Neural progenitor cell (in vitro differentiated cells): ENCODE measurements at regions not wholly inside any gene's neighbourhood (a gene's known extent, or its start where the extent isn't known, plus 50 kb on each side); places are given as distances from the start of the nearest gene placed in this dataset.
"Not testable (repeated sequence)": the region's sequence is repeated elsewhere in the genome, so short reads cannot be mapped to it uniquely, and the experiment has no call there.

Experiments used
- DNase-seq: peaks from one replicate; pipeline ENCODE4 v3.0.0-alpha.2; 2016; ENCODE audit warnings: low spot score
- H2AFZ ChIP-seq: fragments of 200-600 bp; sonication (generic); replicated peaks from 2 replicates; pipeline ENCODE4 v1.6.1; 2016; ENCODE audit warnings: antibody characterized with exemption
- H3F3A ChIP-seq: fragments of 200-600 bp; sonication (generic); 2 replicates; pipeline ENCODE4 v1.6.1; 2016; ENCODE audit warnings: antibody characterized with exemption, low read depth
- H3K27ac ChIP-seq: fragments of 200-600 bp; sonication (generic); 2 replicates; pipeline ENCODE4 v1.5.1; 2016; ENCODE audit warnings: mild to moderate bottlenecking
- H3K27me3 ChIP-seq: fragments of 200-600 bp; sonication (generic); 2 replicates; pipeline ENCODE4 v1.6.1; 2016; ENCODE audit warnings: mild to moderate bottlenecking, moderate library complexity
- H3K36me3 ChIP-seq: fragments of 200-600 bp; sonication (generic); 2 replicates; pipeline ENCODE4 v1.5.1; 2016
- H3K4me1 ChIP-seq: fragments of 200-600 bp; sonication (generic); 2 replicates; pipeline ENCODE4 v1.6.1; 2016; ENCODE audit warnings: mixed run types
- H3K4me2 ChIP-seq: fragments of 200-600 bp; sonication (generic); 2 replicates; pipeline ENCODE4 v1.6.1; 2016
- H3K4me3 ChIP-seq: fragments of 200-600 bp; sonication (generic); 2 replicates; pipeline ENCODE4 v1.5.1; 2016
- H3K79me2 ChIP-seq: fragments of 200-600 bp; sonication (generic); 2 replicates; pipeline ENCODE4 v1.6.1; 2016; ENCODE audit warnings: low read depth
- H3K9ac ChIP-seq: fragments of 200-600 bp; sonication (generic); 2 replicates; pipeline ENCODE4 v1.6.1; 2016
- H3K9me3 ChIP-seq: fragments of 200-600 bp; sonication (generic); 2 replicates; pipeline ENCODE4 v1.5.1; 2016; ENCODE audit warnings: low read depth
- H4K20me1 ChIP-seq: fragments of 200-600 bp; sonication (generic); 2 replicates; pipeline ENCODE4 v1.6.1; 2016; ENCODE audit warnings: low read depth
- H3K27ac Mint-ChIP-seq: 3 replicates; pipeline ENCODE4 v1.8.0; 2021; ENCODE audit warnings: mixed read lengths
- H3K27me3 Mint-ChIP-seq: 2 replicates; pipeline ENCODE4 v1.8.0; 2022; ENCODE audit warnings: low read depth, mild to moderate bottlenecking, inconsistent platforms, moderate library complexity, mixed read lengths; ENCODE audit not compliant: insufficient read depth
- H3K36me3 Mint-ChIP-seq: 3 replicates; pipeline ENCODE4 v1.8.0; 2021; ENCODE audit warnings: mixed read lengths
- H3K4me1 Mint-ChIP-seq: 3 replicates; pipeline ENCODE4 v1.8.0; 2021; ENCODE audit warnings: mixed read lengths
- H3K4me3 Mint-ChIP-seq: 3 replicates; pipeline ENCODE4 v1.8.0; 2021; ENCODE audit warnings: mild to moderate bottlenecking, moderate library complexity, mixed read lengths
- H3K9me3 Mint-ChIP-seq: 3 replicates; pipeline ENCODE4 v1.8.0; 2020; ENCODE audit warnings: mixed read lengths

- not testable (repeated sequence) for H3K9me3 ChIP-seq, H3K36me3 Mint-ChIP-seq, H3K4me3 ChIP-seq, H3K27me3 Mint-ChIP-seq, H4K20me1 ChIP-seq, H3K27ac Mint-ChIP-seq, H3K27ac ChIP-seq, H3K36me3 ChIP-seq, H3K4me1 ChIP-seq, H3K4me1 Mint-ChIP-seq, H3K79me2 ChIP-seq, H3K9me3 Mint-ChIP-seq, H3F3A ChIP-seq, H3K9ac ChIP-seq, H3K4me3 Mint-ChIP-seq, H3K27me3 ChIP-seq, H3K4me2 ChIP-seq, DNase-seq, H2AFZ ChIP-seq
Measured at GRCh38 chr2:87636246-87636645, 111.6 kb upstream of the PLGLB2 start.

- H3K4me1 Mint-ChIP-seq, H3K27ac ChIP-seq, H3K4me3 Mint-ChIP-seq, DNase-seq, H3K4me1 ChIP-seq, H3K27me3 ChIP-seq, H3K27ac Mint-ChIP-seq, H3K36me3 Mint-ChIP-seq, H3K79me2 ChIP-seq, H3K9me3 ChIP-seq, H3K4me3 ChIP-seq, H3K36me3 ChIP-seq, H3F3A ChIP-seq, H2AFZ ChIP-seq, H3K9ac ChIP-seq, H3K4me2 ChIP-seq, H3K9me3 Mint-ChIP-seq, H3K27me3 Mint-ChIP-seq, H4K20me1 ChIP-seq: not testable (repeated sequence)
Measured at GRCh38 chr2:87636735-87637134, 111.2 kb upstream of the PLGLB2 start.

- not testable (repeated sequence) for H3K9ac ChIP-seq, H4K20me1 ChIP-seq, H3K9me3 ChIP-seq, H3K4me2 ChIP-seq, H3K27me3 Mint-ChIP-seq, H3K4me3 Mint-ChIP-seq, H3K36me3 Mint-ChIP-seq, H3F3A ChIP-seq, H3K9me3 Mint-ChIP-seq, DNase-seq, H3K27ac Mint-ChIP-seq, H3K27me3 ChIP-seq, H3K27ac ChIP-seq, H2AFZ ChIP-seq, H3K4me3 ChIP-seq, H3K4me1 Mint-ChIP-seq, H3K79me2 ChIP-seq, H3K36me3 ChIP-seq, H3K4me1 ChIP-seq
Measured at GRCh38 chr2:87637249-87637990, 110.5 kb upstream of the PLGLB2 start.

- H3K79me2 ChIP-seq, H3K36me3 ChIP-seq, H3K27ac Mint-ChIP-seq, H3K4me1 ChIP-seq, H3K4me2 ChIP-seq, H3K9ac ChIP-seq, H3F3A ChIP-seq, H4K20me1 ChIP-seq, H3K9me3 Mint-ChIP-seq, H3K4me3 ChIP-seq, DNase-seq, H3K36me3 Mint-ChIP-seq, H3K27me3 Mint-ChIP-seq, H3K27me3 ChIP-seq, H3K27ac ChIP-seq, H2AFZ ChIP-seq, H3K9me3 ChIP-seq, H3K4me1 Mint-ChIP-seq, H3K4me3 Mint-ChIP-seq: not testable (repeated sequence)
Measured at GRCh38 chr2:87638114-87638807, 109.6 kb upstream of the PLGLB2 start.

GRCh38 chr2:87638872-87639271 is 109.0 kb upstream of the PLGLB2 start:
- H3K4me3 ChIP-seq, H3K4me1 ChIP-seq, DNase-seq, H3K9ac ChIP-seq, H3K27me3 ChIP-seq, H3K4me2 ChIP-seq, H3K27me3 Mint-ChIP-seq, H4K20me1 ChIP-seq, H2AFZ ChIP-seq, H3K36me3 Mint-ChIP-seq, H3K4me1 Mint-ChIP-seq, H3K36me3 ChIP-seq, H3K79me2 ChIP-seq, H3K27ac ChIP-seq, H3K4me3 Mint-ChIP-seq, H3F3A ChIP-seq, H3K9me3 ChIP-seq, H3K9me3 Mint-ChIP-seq, H3K27ac Mint-ChIP-seq: not testable (repeated sequence)

- H3K36me3 Mint-ChIP-seq, H2AFZ ChIP-seq, H3K4me1 Mint-ChIP-seq, H3K4me1 ChIP-seq, H3K36me3 ChIP-seq, H3K27ac ChIP-seq, H3K27me3 Mint-ChIP-seq, H3K27ac Mint-ChIP-seq, H3K9me3 ChIP-seq, H3K9ac ChIP-seq, H3K4me3 ChIP-seq, H3K27me3 ChIP-seq, H3F3A ChIP-seq, H3K79me2 ChIP-seq, H3K9me3 Mint-ChIP-seq, H3K4me3 Mint-ChIP-seq, H4K20me1 ChIP-seq, DNase-seq, H3K4me2 ChIP-seq: not testable (repeated sequence)
Measured at GRCh38 chr2:87639801-87640440, 108.0 kb upstream of the PLGLB2 start.

GRCh38 chr2:87640961-87641563 is 106.8 kb upstream of the PLGLB2 start:
- not testable (repeated sequence) for H2AFZ ChIP-seq, H3K27me3 Mint-ChIP-seq, H3K9me3 ChIP-seq, H3F3A ChIP-seq, H3K79me2 ChIP-seq, H3K9me3 Mint-ChIP-seq, H3K27me3 ChIP-seq, H3K4me1 ChIP-seq, H3K4me3 ChIP-seq, H4K20me1 ChIP-seq, H3K27ac Mint-ChIP-seq, H3K9ac ChIP-seq, H3K4me2 ChIP-seq, H3K36me3 Mint-ChIP-seq, H3K4me3 Mint-ChIP-seq, H3K36me3 ChIP-seq, H3K4me1 Mint-ChIP-seq, DNase-seq, H3K27ac ChIP-seq

- H3K4me3 ChIP-seq, H3K27ac Mint-ChIP-seq, H3K27me3 Mint-ChIP-seq, H3K36me3 ChIP-seq, H2AFZ ChIP-seq, H3K36me3 Mint-ChIP-seq, H3K4me1 Mint-ChIP-seq, H4K20me1 ChIP-seq, H3K4me1 ChIP-seq, H3K4me3 Mint-ChIP-seq, H3K79me2 ChIP-seq, H3K4me2 ChIP-seq, H3K9ac ChIP-seq, H3K27ac ChIP-seq, H3K27me3 ChIP-seq, H3K9me3 ChIP-seq, DNase-seq, H3F3A ChIP-seq, H3K9me3 Mint-ChIP-seq: not testable (repeated sequence)
Measured at GRCh38 chr2:87643165-87643564, 104.7 kb upstream of the PLGLB2 start.
